IMR-90 (cell line): ENCODE measurements at regions not wholly inside any gene's neighbourhood (a gene's known extent, or its start where the extent isn't known, plus 50 kb on each side); places are given as distances from the start of the nearest gene placed in this dataset.

Experiments
- ATAC-seq: fragments of 200-7000 bp; cut with Tn5 transposase; 2 replicates; pipeline ENCODE4 v1.9.1; 2020; ENCODE audit warnings: low read depth, mild to moderate bottlenecking, moderate library complexity
- BruUV-seq: library from RNA; stranded (reverse); fragments of 400-500 nt; replicated peaks from 2 replicates; lab custom pipeline; 2021; lab: Mats Ljungman, UMichigan
- CTCF ChIA-PET: fragments of 300-600 bp; formaldehyde crosslinking; extraction: SDS; loops from one replicate; lab custom pipeline; 2021; ENCODE audit warnings: antibody characterized with exemption; lab: Yijun Ruan, JAX
- POLR2A ChIA-PET: fragments of 300-600 bp; sonication (Branson Sonifier 250); formaldehyde crosslinking; loops from one replicate; lab custom pipeline; 2022; ENCODE audit warnings: antibody characterized with exemption; ENCODE audit not compliant: unreplicated experiment; lab: Charles Lee
- DNase-seq: peaks from one replicate; pipeline ENCODE4 v3.0.0; 2013
- H2AFZ ChIP-seq: replicated peaks from 2 replicates; pipeline ENCODE3; 2013; ENCODE audit warnings: low read length, mild to moderate bottlenecking; ENCODE audit not compliant: poor library complexity
- H2AK5ac ChIP-seq: 2 replicates; pipeline ENCODE4 v1.6.1; 2013; ENCODE audit warnings: low read depth, low read length, inconsistent platforms
- H2AK9ac ChIP-seq: replicated peaks from 2 replicates; pipeline ENCODE3; 2013; ENCODE audit warnings: mild to moderate bottlenecking, low read depth, low read length, moderate library complexity; ENCODE audit not compliant: poor library complexity
- H2BK120ac ChIP-seq: 2 replicates; pipeline ENCODE4 v1.6.1; 2013; ENCODE audit warnings: low read depth, low read length, inconsistent platforms
- H2BK15ac ChIP-seq: 3 replicates; pipeline ENCODE4 v1.6.1; 2013; ENCODE audit warnings: low read depth, low read length, inconsistent platforms
- H2BK20ac ChIP-seq: 2 replicates; pipeline ENCODE4 v1.6.1; 2013; ENCODE audit warnings: low read depth, mild to moderate bottlenecking, inconsistent platforms, low read length, moderate library complexity
- H2BK5ac ChIP-seq: 2 replicates; pipeline ENCODE4 v1.6.1; 2013; ENCODE audit warnings: mild to moderate bottlenecking, low read depth, low read length, inconsistent platforms; ENCODE audit not compliant: poor library complexity, severe bottlenecking
- H3K14ac ChIP-seq: replicated peaks from 2 replicates; pipeline ENCODE4 v1.6.1; 2013; ENCODE audit warnings: low read depth, low read length, inconsistent platforms
- H3K18ac ChIP-seq: 2 replicates; pipeline ENCODE4 v1.6.1; 2013; ENCODE audit warnings: low read depth, low read length, control low read depth
- H3K23ac ChIP-seq: 2 replicates; pipeline ENCODE4 v1.6.1; 2013; ENCODE audit warnings: low read depth, low read length, inconsistent platforms
- H3K27ac ChIP-seq: 2 replicates; pipeline ENCODE4 v1.5.1; 2013; ENCODE audit warnings: mild to moderate bottlenecking, control low read depth, low read length; ENCODE audit not compliant: insufficient read depth
- H3K27me3 ChIP-seq: 2 replicates; pipeline ENCODE4 v1.6.1; 2013; ENCODE audit warnings: low read length; ENCODE audit not compliant: control insufficient read depth, insufficient read depth
- H3K36me3 ChIP-seq: 2 replicates; pipeline ENCODE4 v1.6.1; 2013; ENCODE audit warnings: low read length, mixed read lengths; ENCODE audit not compliant: control insufficient read depth, insufficient read depth
- H3K4ac ChIP-seq: 2 replicates; pipeline ENCODE4 v1.6.1; 2013; ENCODE audit warnings: low read depth, low read length, inconsistent platforms
- H3K4me1 ChIP-seq: 2 replicates; pipeline ENCODE4 v1.6.1; 2013; ENCODE audit warnings: low read length, mixed read lengths; ENCODE audit not compliant: control insufficient read depth, insufficient read depth
- H3K4me2 ChIP-seq: 2 replicates; pipeline ENCODE4 v1.6.1; 2013; ENCODE audit warnings: low read depth, mild to moderate bottlenecking, control low read depth, low read length, moderate library complexity
- H3K4me3 ChIP-seq: 2 replicates; pipeline ENCODE4 v1.5.1; 2013; ENCODE audit warnings: low read depth, mild to moderate bottlenecking, control low read depth, low read length, moderate library complexity; ENCODE audit not compliant: insufficient read depth
- H3K56ac ChIP-seq: 2 replicates; pipeline ENCODE4 v1.6.1; 2013; ENCODE audit warnings: low read length, inconsistent platforms; ENCODE audit not compliant: insufficient read depth; ENCODE audit errors: extremely low read depth
- H3K79me1 ChIP-seq, 2 experiments: 2 replicates each; pipeline ENCODE4 v1.6.1; 2013; ENCODE audit warnings: low read length in 2 of 2, inconsistent platforms in 1 of 2, low read depth in 1 of 2
- H3K9ac ChIP-seq: 2 replicates; pipeline ENCODE4 v1.6.1; 2013; ENCODE audit warnings: low read depth, low read length, control low read depth
- H3K9me1 ChIP-seq: 2 replicates; pipeline ENCODE4 v1.6.1; 2013; ENCODE audit warnings: low read length, inconsistent platforms; ENCODE audit not compliant: insufficient read depth
- H3K9me3 ChIP-seq: 2 replicates; pipeline ENCODE4 v1.6.1; 2013; ENCODE audit warnings: low read length; ENCODE audit not compliant: control insufficient read depth, insufficient read depth
- H4K20me1 ChIP-seq: 2 replicates; pipeline ENCODE4 v1.6.1; 2013; ENCODE audit warnings: low read length, inconsistent platforms; ENCODE audit not compliant: insufficient read depth
- H4K5ac ChIP-seq: 2 replicates; pipeline ENCODE4 v1.6.1; 2013; ENCODE audit warnings: mild to moderate bottlenecking, low read depth, low read length, control low read depth
- H4K8ac ChIP-seq, 2 experiments: 2 replicates each; pipeline ENCODE4 v1.6.1; 2013; ENCODE audit warnings: low read depth in 2 of 2, low read length in 2 of 2, control low read depth in 1 of 2, inconsistent platforms in 1 of 2
- H4K91ac ChIP-seq: 2 replicates; pipeline ENCODE4 v1.6.1; 2013; ENCODE audit warnings: low read depth, low read length, inconsistent platforms; ENCODE audit not compliant: insufficient read depth
- BHLHE40 ChIP-seq: fragments of 150-350 bp; IDR thresholded peaks from 2 replicates; pipeline ENCODE4 v1.6.1; 2016; ENCODE audit warnings: mild to moderate bottlenecking, low read depth, low read length
- CEBPB ChIP-seq: IDR thresholded peaks from 2 replicates; pipeline ENCODE4 v1.6.1; 2012; ENCODE audit warnings: low read depth, low read length, improper control_type of control experiment
- CHD1 ChIP-seq: IDR thresholded peaks from 2 replicates; pipeline ENCODE4 v1.6.1; 2012; ENCODE audit warnings: low read depth, low read length, improper control_type of control experiment
- CTCF ChIP-seq: conservative IDR thresholded peaks from 2 replicates; pipeline ENCODE4 v1.5.1; 2012; ENCODE audit warnings: mild to moderate bottlenecking, low read depth, low read length, improper control_type of control experiment
- ELK1 ChIP-seq: fragments of 150-350 bp; IDR thresholded peaks from 2 replicates; pipeline ENCODE4 v1.6.1; 2016; ENCODE audit warnings: low read depth, mild to moderate bottlenecking, low read length, moderate library complexity, borderline replicate concordance
- FOS ChIP-seq: fragments of 150-350 bp; IDR thresholded peaks from 2 replicates; pipeline ENCODE4 v1.6.1; 2016; ENCODE audit warnings: low read depth, low read length
- MAFK ChIP-seq: IDR thresholded peaks from 2 replicates; pipeline ENCODE4 v1.6.1; 2012; ENCODE audit warnings: low read depth, low read length, improper control_type of control experiment
- MAZ ChIP-seq: IDR thresholded peaks from 2 replicates; pipeline ENCODE4 v1.6.1; 2012; ENCODE audit warnings: low read depth, mild to moderate bottlenecking, low read length, improper control_type of control experiment, moderate library complexity, borderline replicate concordance
- MXI1 ChIP-seq: IDR thresholded peaks from 2 replicates; pipeline ENCODE4 v1.6.1; 2012; ENCODE audit warnings: low read depth, mild to moderate bottlenecking, low read length, moderate library complexity, borderline replicate concordance
- NFE2L2 ChIP-seq: fragments of 150-350 bp; IDR thresholded peaks from 2 replicates; pipeline ENCODE4 v1.6.1; 2016; ENCODE audit warnings: low read depth, mild to moderate bottlenecking, low read length
- POLR2A ChIP-seq: IDR thresholded peaks from 2 replicates; pipeline ENCODE4 v1.6.1; 2012; ENCODE audit warnings: mild to moderate bottlenecking, low read depth, low read length
- RAD21 ChIP-seq: IDR thresholded peaks from 2 replicates; pipeline ENCODE4 v1.6.1; 2012; ENCODE audit warnings: low read length, improper control_type of control experiment
- RCOR1 ChIP-seq: IDR thresholded peaks from 2 replicates; pipeline ENCODE4 v1.6.1; 2012; ENCODE audit warnings: mild to moderate bottlenecking, low read length, improper control_type of control experiment; ENCODE audit not compliant: insufficient replicate concordance
- RFX5 ChIP-seq: IDR thresholded peaks from 2 replicates; pipeline ENCODE4 v1.8.0; 2012; ENCODE audit warnings: low read depth, mild to moderate bottlenecking, low read length, moderate library complexity
- SMC3 ChIP-seq: fragments of 150-350 bp; IDR thresholded peaks from 2 replicates; pipeline ENCODE4 v1.6.1; 2016; ENCODE audit warnings: low read depth, mild to moderate bottlenecking, antibody characterized with exemption, low read length, moderate library complexity
- USF2 ChIP-seq: fragments of 150-350 bp; IDR thresholded peaks from 2 replicates; pipeline ENCODE4 v1.6.1; 2017; ENCODE audit warnings: mild to moderate bottlenecking, antibody characterized with exemption, low read length, low read depth
- WGBS, 2 experiments: methylation state at CpG; one replicate each; pipeline versions ENCODE4 v1.1.5 to v1.1.7; 2013; ENCODE audit warnings: missing lambda C conversion rate in 2 of 2; ENCODE audit not compliant: insufficient read length in 1 of 2; ENCODE audit errors: extremely low coverage in 2 of 2; 5-methylcytosine and 5-hydroxymethylcytosine counted together
- dilution Hi-C: fragments of 300-500 bp; cut with HindIII; formaldehyde crosslinking; loops from one replicate; pipeline ENCODE4 v1.14.3; 2018; ENCODE audit warnings: low sequenced_read_pairs; ENCODE audit not compliant: unreplicated experiment
- in situ Hi-C: fragments of 300-500 bp; cut with MboI; formaldehyde crosslinking; loops from 3 replicates; pipeline ENCODE4 v1.14.3; 2019; ENCODE audit warnings: low sequenced_read_pairs, inconsistent platforms, mixed read lengths
- intact Hi-C: fragments of 100-400 bp; cut with micrococcal nuclease; formaldehyde crosslinking; loops from 2 replicates; pipeline ENCODE4 v1.10.0; 2022

GRCh38 chr13:75178436-75178835, 303.5 kb downstream of the TBC1D4 start:
- H2BK5ac ChIP-seq, result no peak overlapping the region
- H2BK20ac ChIP-seq, result no peak overlapping the region
- H3K79me1 ChIP-seq, result no peaks in the 10 kb centered on the region
- H2BK120ac ChIP-seq, result no peak overlapping the region
- CTCF ChIA-PET, result no interaction called here
- dilution Hi-C loops, result no loop called here
- TF ChIP-seq MAFK (no peak), BHLHE40 (no peak), FOS (no peak), USF2 (no peak), RAD21 (no peak), CHD1 (no peak), NFE2L2 (no peak), RFX5 (no peak), CTCF (no peak), MAZ (no peak), MXI1 (no peak), ELK1 (no peak), SMC3 (no peak), CEBPB (no peak), RCOR1 (no peak), POLR2A (no peak)
- POLR2A ChIA-PET, result no interaction called here
- BruUV-seq, result no TSS peak
- no peak overlapping the region for H3K4me2 ChIP-seq
- intact Hi-C loops, result no loop called here
- no peak overlapping the region for H4K8ac ChIP-seq
- H3K23ac ChIP-seq, result no peak overlapping the region
- no peak overlapping the region for H2AK5ac ChIP-seq
- H3K9ac ChIP-seq, result no peak overlapping the region
- no peak overlapping the region for H3K18ac ChIP-seq
- H3K4me1 ChIP-seq, result peaks cover 2% of the 10 kb centered on the region; the same call in 1 of the 2 replicates
- no peak overlapping the region for H4K91ac ChIP-seq
- H2AFZ ChIP-seq, result no peak overlapping the region
- no peak overlapping the region for H3K56ac ChIP-seq
- H3K14ac ChIP-seq, result no peak overlapping the region
- DNase-seq (no peak), ATAC-seq (no peak)
- H3K9me3 ChIP-seq, result peaks cover 4% of the 10 kb centered on the region
- H4K5ac ChIP-seq, result no peak overlapping the region
- in situ Hi-C loops, result no loop called here
- H4K20me1 ChIP-seq, result no peaks in the 10 kb centered on the region
- H2BK15ac ChIP-seq, result no peak overlapping the region
- H3K36me3 ChIP-seq, result no peaks in the 10 kb centered on the region
- H3K4ac ChIP-seq, result no peak overlapping the region
- peaks cover 5% of the 10 kb centered on the region; the same call in 1 of the 2 replicates for H3K27me3 ChIP-seq
- H3K4me3 ChIP-seq, result no peak overlapping the region
- WGBS, 2 experiments, result no CpG with 5 or more reads among the region's 3 CpGs
- no peak overlapping the region for H2AK9ac ChIP-seq
- H3K9me1 ChIP-seq, result no peaks in the 10 kb centered on the region
- no peak overlapping the region for H3K27ac ChIP-seq
